ENCODE measurements at regions not wholly inside any gene's neighbourhood (a gene's known extent, or its start where the extent isn't known, plus 50 kb on each side); places are given as distances from the start of the nearest gene placed in this dataset.

DNA sequence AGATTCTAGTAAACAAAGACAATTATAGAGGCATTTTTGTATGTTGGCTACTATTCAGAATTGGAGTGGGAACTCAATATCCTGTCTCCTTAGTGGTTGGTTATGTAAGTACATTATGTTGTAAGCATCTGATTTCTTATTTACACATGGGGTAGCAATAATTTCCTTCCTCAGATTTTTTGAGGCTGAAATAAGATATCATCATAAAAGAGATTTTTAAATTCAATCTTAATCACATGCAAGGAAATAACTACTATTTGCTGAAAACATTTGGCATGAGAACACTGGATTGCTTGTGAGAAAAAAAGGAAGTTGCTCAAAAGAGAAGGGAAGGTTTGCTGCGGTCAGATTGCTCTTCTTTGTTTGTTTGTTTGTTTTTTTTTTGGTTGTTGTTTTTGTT lies 437.7 kb upstream of the HS3ST1 start:
- ATAC-seq (no peak), FAIRE-seq (no peak), DNase-seq (ENCODE audit: low spot score) (no peak)
- Histone ChIP-seq H3K4me3 (replicated peaks in 1 of 3; ENCODE audit: insufficient read depth in 1 of 3, low read depth in 2 of 3, low read length in 3 of 3) (no peak overlapping the region), H3K9me3 (ENCODE audit: low read length) (peaks cover 92% of the 10 kb centered on the region), H4K20me1 (ENCODE audit: insufficient read depth, low read length) (no peaks in the 10 kb centered on the region), H3K4me2 (ENCODE audit: low read depth, low read length) (no peak overlapping the region), H3K9ac (ENCODE audit: insufficient read depth, low read depth, low read length) (no peak overlapping the region), H3K27ac (ENCODE audit: extremely low read length, insufficient read depth, low read length) (no peak overlapping the region), H3K79me2 (ENCODE audit: insufficient read depth, low read length) (no peaks in the 10 kb centered on the region), H3K27me3 (ENCODE audit: control insufficient read depth in 1 of 2, insufficient read depth in 2 of 2, low read length in 2 of 2) (no peaks in the 10 kb centered on the region), H2AFZ (ENCODE audit: low read length) (no peak overlapping the region), H3K4me1 (ENCODE audit: insufficient read depth, low read length) (no peaks in the 10 kb centered on the region), H3K36me3 (replicated peaks in 1 of 2; ENCODE audit: control insufficient read depth in 1 of 2, insufficient read depth in 2 of 2, low read length in 2 of 2) (no peaks in the 10 kb centered on the region)
- 2% methylated on average over 1 of the region's 1 CpG for WGBS (ENCODE audit: low lambda C conversion rate)
- no TSS peak for BruUV-seq (replicated peaks)
- in situ Hi-C loops (cut with HindIII; ENCODE audit: extremely low pct_ligation_motif_present, low pct_unique_long_range_greater_than_20kb) (no loop called here), intact Hi-C loops (cut with micrococcal nuclease; ENCODE audit: unreplicated experiment) (no loop called here)
- ChIA-PET CTCF (ENCODE audit: low intra/inter-chr PET ratio, low total read pairs) (no interaction called here), POLR2A (no interaction called here)
- TF ChIP-seq, protein P1, sequence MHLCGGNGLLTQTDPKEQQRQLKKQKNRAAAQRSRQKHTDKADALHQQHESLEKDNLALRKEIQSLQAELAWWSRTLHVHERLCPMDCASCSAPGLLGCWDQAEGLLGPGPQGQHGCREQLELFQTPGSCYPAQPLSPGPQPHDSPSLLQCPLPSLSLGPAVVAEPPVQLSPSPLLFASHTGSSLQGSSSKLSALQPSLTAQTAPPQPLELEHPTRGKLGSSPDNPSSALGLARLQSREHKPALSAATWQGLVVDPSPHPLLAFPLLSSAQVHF (CRISPR knock-in tag; IDR thresholded peaks at IDR 0.05): no peak
- TF ChIP-seq ZNF260 (CRISPR knock-in tag; IDR thresholded peaks at IDR 0.05; ENCODE audit: borderline replicate concordance, low read depth) (no peak), ZNF382 (CRISPR knock-in tag; IDR thresholded peaks at IDR 0.05; ENCODE audit: borderline replicate concordance) (no peak), MIER2 (CRISPR knock-in tag; IDR thresholded peaks at IDR 0.05) (no peak), RXRA (CRISPR knock-in tag; IDR thresholded peaks at IDR 0.05) (no peak), ZNF335 (CRISPR knock-in tag; IDR thresholded peaks at IDR 0.05) (no peak), ZNF484 (CRISPR knock-in tag; IDR thresholded peaks at IDR 0.05; ENCODE audit: borderline replicate concordance, low read depth) (no peak), ZNF333 (CRISPR knock-in tag; IDR thresholded peaks at IDR 0.05; ENCODE audit: borderline replicate concordance) (no peak), SP1 (IDR thresholded peaks at IDR 0.05) (no peak), SP1 (CRISPR knock-in tag; IDR thresholded peaks at IDR 0.05) (no peak), STAG1 (CRISPR knock-in tag; IDR thresholded peaks at IDR 0.05) (no peak), MXD4 (CRISPR knock-in tag; IDR thresholded peaks at IDR 0.05) (no peak), ZBTB33 (CRISPR knock-in tag; IDR thresholded peaks at IDR 0.05) (no peak), GATA4 (IDR thresholded peaks at IDR 0.05; ENCODE audit: borderline replicate concordance, low read depth) (no peak), ZSCAN31 (CRISPR knock-in tag; IDR thresholded peaks at IDR 0.05; ENCODE audit: low read depth) (no peak)

Data from HepG2 (cell line).